ENCODE measurements at regions not wholly inside any gene's neighbourhood (a gene's known extent, or its start where the extent isn't known, plus 50 kb on each side); places are given as distances from the start of the nearest gene placed in this dataset.
A peak's percentile ranks its signal among the peaks of the same experiment; 100 is the strongest.

- no peak for ATAC-seq
Measured at GRCh38 chr3:152056481-152056880, 183.0 kb downstream of the SUCNR1 start.

- ATAC-seq = no peak
Measured at GRCh38 chr3:152056987-152057386, 183.5 kb downstream of the SUCNR1 start.

- ATAC-seq = no peak
Measured at GRCh38 chr3:152058856-152059255, 185.4 kb downstream of the SUCNR1 start.

- no peak for ATAC-seq
Measured at GRCh38 chr3:152060701-152061100, 187.3 kb downstream of the SUCNR1 start.

- no peak for ATAC-seq
Measured at GRCh38 chr3:152061296-152061695, 187.9 kb downstream of the SUCNR1 start.

- ATAC-seq = no peak
Measured at GRCh38 chr3:152069871-152070270, 196.4 kb downstream of the SUCNR1 start.

GRCh38 chr3:152071315-152071714 is 197.4 kb upstream of the MBNL1 start:
- no peak for ATAC-seq

- peak in 1 of 2 donors; percentile 53 for ATAC-seq
Measured at GRCh38 chr3:152071924-152072323, 196.8 kb upstream of the MBNL1 start.

- ATAC-seq = no peak
Measured at GRCh38 chr3:152073267-152073666, 195.5 kb upstream of the MBNL1 start.

- ATAC-seq = no peak
Measured at GRCh38 chr3:152076148-152076547, 192.6 kb upstream of the MBNL1 start.

GRCh38 chr3:152079980-152080379 is 188.7 kb upstream of the MBNL1 start:
- no peak for ATAC-seq

GRCh38 chr3:152083135-152083534 is 185.6 kb upstream of the MBNL1 start:
- no peak for ATAC-seq

GRCh38 chr3:152084441-152085158 is 184.1 kb upstream of the MBNL1 start:
- ATAC-seq = no peak

GRCh38 chr3:152087153-152087552 is 181.6 kb upstream of the MBNL1 start:
- ATAC-seq = no peak

GRCh38 chr3:152089528-152089927 is 179.2 kb upstream of the MBNL1 start:
- no peak for ATAC-seq

- ATAC-seq = no peak
Measured at GRCh38 chr3:152091725-152092124, 177.0 kb upstream of the MBNL1 start.

GRCh38 chr3:152093901-152094300 is 174.8 kb upstream of the MBNL1 start:
- no peak for ATAC-seq

GRCh38 chr3:152094406-152094805 is 174.3 kb upstream of the MBNL1 start:
- no peak for ATAC-seq

- ATAC-seq = no peak
Measured at GRCh38 chr3:152095472-152095871, 173.3 kb upstream of the MBNL1 start.

- no peak for ATAC-seq
Measured at GRCh38 chr3:152096280-152096906, 172.3 kb upstream of the MBNL1 start.

- no peak for ATAC-seq
Measured at GRCh38 chr3:152097120-152097519, 171.6 kb upstream of the MBNL1 start.

GRCh38 chr3:152097770-152098169 is 171.0 kb upstream of the MBNL1 start:
- no peak for ATAC-seq

- no peak for ATAC-seq
Measured at GRCh38 chr3:152100491-152101132, 168.1 kb upstream of the MBNL1 start.

- ATAC-seq = no peak
Measured at GRCh38 chr3:152102410-152102809, 166.3 kb upstream of the MBNL1 start.
